ENCODE measurements at regions not wholly inside any gene's neighbourhood (a gene's known extent, or its start where the extent isn't known, plus 50 kb on each side); places are given as distances from the start of the nearest gene placed in this dataset.

- DNase-seq (ENCODE audit: low read depth in 1 of 2, low spot score in 1 of 2): no peak
- no peaks in the 10 kb centered on the region for H3K27me3 ChIP-seq (ENCODE audit: insufficient read depth, poor library complexity, severe bottlenecking)
- no peak overlapping the region for H3K27ac ChIP-seq (replicated peaks)
- no peak overlapping the region for H3K4me3 ChIP-seq (replicated peaks; ENCODE audit: insufficient read depth, low read length)
- TF ChIP-seq REST (IDR thresholded peaks at IDR 0.05; ENCODE audit: insufficient replicate concordance, low read depth) (no peak), SPI1 (IDR thresholded peaks at IDR 0.05; ENCODE audit: borderline replicate concordance, low read depth) (peak; percentile 42; the same call in 1 of the 2 replicates), GABPA (IDR thresholded peaks at IDR 0.05; ENCODE audit: low read depth) (no peak)
Observed at GRCh38 chr22:47943729-47944700, 1181.6 kb downstream of the TBC1D22A start.

DNA sequence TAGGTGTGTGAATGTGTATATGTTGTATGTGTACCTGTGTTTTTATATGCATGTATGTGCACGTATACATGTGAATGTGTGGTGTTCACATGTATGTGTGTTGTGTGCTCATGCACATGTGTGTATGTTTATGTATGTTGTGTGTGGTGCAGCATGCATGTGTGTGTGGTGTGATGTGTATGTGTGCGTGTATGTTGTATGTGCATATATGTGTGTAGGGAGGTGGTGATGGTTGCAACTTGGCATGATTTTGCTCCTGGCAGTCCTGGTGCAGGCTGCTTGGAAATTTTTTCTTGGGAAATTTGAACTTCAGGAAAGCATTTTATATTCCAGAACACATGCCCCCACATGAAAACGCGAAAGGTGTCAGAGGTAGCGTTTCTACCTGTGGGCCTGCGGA is 1177.8 kb downstream of the TBC1D22A start:
- TF ChIP-seq POLR2AphosphoS5 (IDR thresholded peaks at IDR 0.05; ENCODE audit: low read depth) (no peak), GABPA (IDR thresholded peaks at IDR 0.05; ENCODE audit: low read depth) (no peak), SPI1 (IDR thresholded peaks at IDR 0.05; ENCODE audit: borderline replicate concordance, low read depth) (no peak), REST (IDR thresholded peaks at IDR 0.05; ENCODE audit: insufficient replicate concordance, low read depth) (no peak), CTCF (IDR thresholded peaks at IDR 0.05; ENCODE audit: insufficient read depth, low read length) (no peak)
- no peak for DNase-seq (ENCODE audit: low read depth in 1 of 2, low spot score in 1 of 2)
- H3K4me3 ChIP-seq (replicated peaks; ENCODE audit: insufficient read depth, low read length): no peak overlapping the region
- H3K27ac ChIP-seq (replicated peaks): no peak overlapping the region
- H3K27me3 ChIP-seq (ENCODE audit: insufficient read depth, poor library complexity, severe bottlenecking): no peaks in the 10 kb centered on the region

GRCh38 chr22:47933891-47934290 is 1171.4 kb downstream of the TBC1D22A start:
- H3K27ac ChIP-seq (replicated peaks): no peak overlapping the region
- DNase-seq (ENCODE audit: low read depth in 1 of 2, low spot score in 1 of 2): no peak
- H3K4me3 ChIP-seq (replicated peaks; ENCODE audit: insufficient read depth, low read length): no peak overlapping the region
- H3K27me3 ChIP-seq (ENCODE audit: insufficient read depth, poor library complexity, severe bottlenecking): no peaks in the 10 kb centered on the region
- no peak for TF ChIP-seq GABPA (IDR thresholded peaks at IDR 0.05; ENCODE audit: low read depth)
- TF ChIP-seq SPI1 (IDR thresholded peaks at IDR 0.05; ENCODE audit: borderline replicate concordance, low read depth): no peak
- TF ChIP-seq REST (IDR thresholded peaks at IDR 0.05; ENCODE audit: insufficient replicate concordance, low read depth): no peak
- TF ChIP-seq POLR2AphosphoS5 (IDR thresholded peaks at IDR 0.05; ENCODE audit: low read depth): no peak
- no peak for TF ChIP-seq CTCF (IDR thresholded peaks at IDR 0.05; ENCODE audit: insufficient read depth, low read length)

Measured in HL-60 (cell line).